ENCODE measurements at regions not wholly inside any gene's neighbourhood (a gene's known extent, or its start where the extent isn't known, plus 50 kb on each side); places are given as distances from the start of the nearest gene placed in this dataset.
"Not testable (repeated sequence)": the region's sequence is repeated elsewhere in the genome, so short reads cannot be mapped to it uniquely, and the experiment has no call there.

DNA sequence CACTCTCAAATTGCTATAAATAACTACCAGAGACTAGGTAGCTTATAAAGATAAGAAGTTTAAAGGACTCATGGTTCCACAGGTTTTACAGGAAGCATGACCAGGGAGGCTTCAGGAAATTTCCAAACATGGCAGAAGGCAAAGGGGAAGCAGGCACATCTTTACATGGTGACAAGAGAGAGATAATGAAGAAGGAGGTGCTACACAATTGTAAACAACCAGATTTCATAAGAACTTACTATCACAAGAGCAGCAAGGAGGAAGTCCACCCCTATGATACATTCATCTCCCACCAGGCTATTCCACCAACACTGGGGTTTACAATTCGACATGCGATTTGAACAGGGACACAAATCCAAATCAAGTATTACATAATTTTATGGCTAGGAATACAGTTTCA, 257.7 kb downstream of the BTG1 start:
- no peak overlapping the region for H3K9ac ChIP-seq (ENCODE audit: low read length)
- no peaks in the 10 kb centered on the region for H3K4me1 ChIP-seq (ENCODE audit: control insufficient read depth, insufficient read depth, low read length)

DNA sequence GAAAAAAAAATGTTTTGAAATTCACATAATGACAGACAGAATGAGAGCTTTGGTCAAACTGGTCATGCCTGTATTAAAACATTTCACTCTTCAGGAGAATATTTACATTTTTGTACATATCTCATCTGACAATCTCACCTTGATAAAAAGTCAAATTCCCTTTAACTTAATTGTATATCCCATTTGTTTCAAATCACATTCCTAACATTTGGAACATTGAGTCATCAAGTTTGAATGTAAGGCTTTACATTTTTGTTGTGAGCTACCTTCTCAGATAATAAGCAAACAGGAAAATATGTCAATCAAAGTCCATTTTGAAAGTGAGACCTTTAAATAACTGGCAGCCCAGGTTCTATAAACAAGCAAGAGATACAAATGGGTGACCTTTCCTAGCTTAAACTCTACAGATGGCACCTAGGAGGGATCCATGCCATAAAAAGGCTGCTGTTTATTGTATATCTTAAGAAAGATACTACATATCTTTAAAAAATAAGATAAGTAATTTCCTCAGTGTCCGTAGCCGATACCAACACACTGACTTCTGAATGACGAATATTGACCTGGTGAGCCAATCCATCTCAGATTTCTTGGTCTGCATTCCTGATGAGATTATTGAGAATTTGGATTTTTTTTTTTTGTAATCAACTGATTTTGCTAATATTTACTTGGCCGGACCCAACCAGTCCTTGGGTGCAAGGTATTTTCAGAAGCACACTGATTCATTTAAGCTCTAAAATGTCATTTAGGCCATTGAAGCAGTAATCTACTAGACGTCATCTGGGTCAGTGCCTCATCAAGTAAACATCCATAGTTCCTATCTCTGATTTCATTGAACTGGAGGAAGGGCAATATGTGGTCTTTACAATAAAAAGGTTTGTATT, 259.6 kb downstream of the BTG1 start:
- Histone ChIP-seq H3K4me3 (ENCODE audit: low read depth, low read length) (no peak overlapping the region), H3K27ac (ENCODE audit: low read depth, low read length) (no peak overlapping the region), H3K4me1 (ENCODE audit: control insufficient read depth, insufficient read depth, low read length) (no peaks in the 10 kb centered on the region), H3K9me3 (ENCODE audit: control insufficient read depth, insufficient read depth, low read depth, low read length) (no peaks in the 10 kb centered on the region), H3K9ac (ENCODE audit: low read length) (no peak overlapping the region), H3K36me3 (ENCODE audit: control insufficient read depth, insufficient read depth, low read length) (no peaks in the 10 kb centered on the region), H3K27me3 (ENCODE audit: control insufficient read depth, insufficient read depth, low read length) (no peaks in the 10 kb centered on the region)

More for the DNA sequence above, 257.7 kb downstream of the BTG1 start:
- Histone ChIP-seq H3K4me3 (ENCODE audit: low read depth, low read length) (no peak overlapping the region), H3K9me3 (ENCODE audit: control insufficient read depth, insufficient read depth, low read depth, low read length) (no peaks in the 10 kb centered on the region), H3K36me3 (ENCODE audit: control insufficient read depth, insufficient read depth, low read length) (no peaks in the 10 kb centered on the region), H3K27ac (ENCODE audit: low read depth, low read length) (no peak overlapping the region), H3K27me3 (ENCODE audit: control insufficient read depth, insufficient read depth, low read length) (no peaks in the 10 kb centered on the region)

DNA sequence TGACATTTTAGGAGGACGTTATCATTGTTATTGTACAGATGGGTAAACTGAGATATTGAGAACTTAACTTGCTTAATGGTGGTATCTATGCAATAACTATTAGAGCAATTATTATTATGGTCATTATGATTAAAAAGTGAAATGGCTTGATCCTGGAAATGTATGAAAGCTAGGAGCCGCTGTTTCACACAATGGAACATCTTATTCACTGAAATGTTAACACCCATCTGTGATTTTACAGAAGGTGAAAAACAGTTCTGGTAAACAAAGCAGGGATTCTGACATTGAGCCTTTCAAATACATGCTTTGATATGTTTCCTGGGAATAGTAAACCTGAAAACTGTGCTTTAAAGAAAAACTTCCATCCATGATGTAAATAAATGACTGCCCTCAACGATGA, 261.4 kb downstream of the BTG1 start:
- Histone ChIP-seq H3K9ac (ENCODE audit: low read length) (no peak overlapping the region), H3K27me3 (ENCODE audit: control insufficient read depth, insufficient read depth, low read length) (no peaks in the 10 kb centered on the region), H3K27ac (ENCODE audit: low read depth, low read length) (no peak overlapping the region), H3K4me3 (ENCODE audit: low read depth, low read length) (no peak overlapping the region), H3K9me3 (ENCODE audit: control insufficient read depth, insufficient read depth, low read depth, low read length) (no peaks in the 10 kb centered on the region), H3K4me1 (ENCODE audit: control insufficient read depth, insufficient read depth, low read length) (no peaks in the 10 kb centered on the region), H3K36me3 (ENCODE audit: control insufficient read depth, insufficient read depth, low read length) (no peaks in the 10 kb centered on the region)

DNA sequence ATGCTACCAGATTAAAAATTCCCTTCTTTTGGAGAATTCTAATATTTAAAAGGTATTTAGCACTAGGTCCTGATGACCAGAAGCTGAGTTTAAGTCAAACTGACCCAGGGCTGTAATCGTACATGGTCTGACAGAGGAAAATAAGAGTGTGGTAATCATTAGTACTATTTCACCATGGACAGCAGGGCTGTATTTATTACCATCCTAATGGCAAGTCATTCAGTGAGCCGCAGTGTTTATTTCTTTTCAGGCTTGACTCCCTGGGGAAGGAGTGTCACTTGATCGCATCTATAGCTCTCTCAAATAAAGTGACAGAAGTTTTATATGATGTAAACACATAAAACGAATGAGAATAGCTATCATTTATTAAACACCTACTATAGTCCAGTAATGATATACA, 261.8 kb downstream of the BTG1 start:
- Histone ChIP-seq H3K27me3 (ENCODE audit: control insufficient read depth, insufficient read depth, low read length) (no peaks in the 10 kb centered on the region), H3K9me3 (ENCODE audit: control insufficient read depth, insufficient read depth, low read depth, low read length) (no peaks in the 10 kb centered on the region), H3K4me1 (ENCODE audit: control insufficient read depth, insufficient read depth, low read length) (no peaks in the 10 kb centered on the region), H3K9ac (ENCODE audit: low read length) (no peak overlapping the region), H3K27ac (ENCODE audit: low read depth, low read length) (no peak overlapping the region), H3K36me3 (ENCODE audit: control insufficient read depth, insufficient read depth, low read length) (no peaks in the 10 kb centered on the region), H3K4me3 (ENCODE audit: low read depth, low read length) (no peak overlapping the region)

DNA sequence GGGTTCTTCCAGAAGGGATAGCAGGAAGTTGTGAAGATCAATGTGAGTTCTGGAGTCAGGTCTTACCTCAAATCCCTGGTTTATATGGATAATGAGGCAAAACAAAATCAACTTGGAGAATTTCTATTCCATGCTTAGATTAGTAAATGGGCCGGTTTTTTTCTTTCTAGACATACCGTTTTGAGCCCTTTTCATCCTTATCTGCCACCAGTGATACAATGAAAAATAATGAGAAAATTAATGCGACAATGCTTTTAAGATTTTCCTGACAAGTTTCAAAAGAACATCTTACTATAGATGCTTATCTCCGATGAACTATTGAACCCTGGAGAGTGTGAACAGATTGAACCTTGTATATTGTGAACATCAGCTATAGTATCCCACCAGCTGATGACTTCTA, 262.7 kb downstream of the BTG1 start:
- H3K9me3 ChIP-seq (ENCODE audit: control insufficient read depth, insufficient read depth, low read depth, low read length) = no peaks in the 10 kb centered on the region
- H3K4me1 ChIP-seq (ENCODE audit: control insufficient read depth, insufficient read depth, low read length) = no peaks in the 10 kb centered on the region
- H3K27me3 ChIP-seq (ENCODE audit: control insufficient read depth, insufficient read depth, low read length) = no peaks in the 10 kb centered on the region
- H3K36me3 ChIP-seq (ENCODE audit: control insufficient read depth, insufficient read depth, low read length) = no peaks in the 10 kb centered on the region
- no peak overlapping the region for H3K4me3 ChIP-seq (ENCODE audit: low read depth, low read length)
- H3K9ac ChIP-seq (ENCODE audit: low read length) = no peak overlapping the region
- H3K27ac ChIP-seq (ENCODE audit: low read depth, low read length) = no peak overlapping the region

DNA sequence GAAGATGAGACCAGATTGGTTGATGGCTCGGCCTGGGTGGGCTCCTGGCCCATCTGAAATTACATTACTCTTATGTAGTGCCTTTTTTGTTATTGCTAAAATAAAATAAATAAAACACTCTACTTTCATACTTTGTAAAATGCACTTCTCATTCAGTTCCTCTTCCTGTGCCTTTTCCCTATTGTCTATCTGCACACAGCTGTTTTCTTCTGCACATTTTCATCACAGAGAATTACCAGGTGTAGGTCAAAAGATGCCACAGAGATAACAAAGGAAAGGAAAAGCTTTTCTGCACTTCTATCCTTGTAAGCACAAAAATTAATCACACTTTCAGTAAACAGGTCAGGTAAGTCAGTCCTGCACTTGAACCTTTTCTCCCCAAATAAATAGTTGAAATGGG, 265.1 kb downstream of the BTG1 start:
- Histone ChIP-seq H3K4me1 (ENCODE audit: control insufficient read depth, insufficient read depth, low read length) (no peaks in the 10 kb centered on the region), H3K27me3 (ENCODE audit: control insufficient read depth, insufficient read depth, low read length) (no peaks in the 10 kb centered on the region), H3K4me3 (ENCODE audit: low read depth, low read length) (no peak overlapping the region), H3K9me3 (ENCODE audit: control insufficient read depth, insufficient read depth, low read depth, low read length) (no peaks in the 10 kb centered on the region), H3K9ac (ENCODE audit: low read length) (no peak overlapping the region), H3K27ac (ENCODE audit: low read depth, low read length) (no peak overlapping the region), H3K36me3 (ENCODE audit: control insufficient read depth, insufficient read depth, low read length) (no peaks in the 10 kb centered on the region)

DNA sequence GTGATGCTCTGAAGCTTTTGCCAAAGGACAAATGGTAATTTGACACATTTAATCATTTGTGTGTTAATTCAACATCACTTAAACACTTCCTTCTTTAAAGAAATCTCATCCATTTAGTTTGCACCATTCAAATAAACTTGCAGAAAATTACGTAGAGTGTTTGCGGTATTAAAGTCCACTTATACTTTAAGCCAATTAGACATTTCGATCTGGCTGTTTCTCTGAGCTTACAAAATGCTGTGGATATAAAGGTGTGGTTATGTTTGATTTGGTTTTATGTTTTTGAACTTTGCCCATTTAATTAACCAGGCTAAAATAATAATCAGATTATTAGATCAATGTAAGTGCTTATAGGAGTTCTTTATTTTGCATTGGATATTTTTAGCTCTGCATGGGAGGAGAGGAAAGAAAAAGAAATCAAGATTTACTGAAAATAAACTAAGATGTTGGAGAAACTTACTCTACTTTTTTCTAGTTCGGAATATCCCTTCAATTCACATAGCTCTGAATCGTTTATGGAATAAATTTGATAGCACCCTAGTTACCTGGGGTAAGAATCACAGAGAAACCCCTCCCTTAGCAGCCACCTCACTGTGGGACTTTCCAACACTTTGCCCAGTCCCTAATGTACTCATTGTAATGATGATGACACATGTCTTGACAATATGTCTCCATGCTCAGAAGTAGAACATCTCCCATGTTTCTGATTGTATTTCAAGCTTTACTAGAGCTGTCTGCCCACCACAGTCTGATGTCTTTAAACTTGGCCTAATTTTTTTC, 268.0 kb downstream of the BTG1 start:
- H3K27me3 ChIP-seq (ENCODE audit: control insufficient read depth, insufficient read depth, low read length) = no peaks in the 10 kb centered on the region
- no peak overlapping the region for H3K27ac ChIP-seq (ENCODE audit: low read depth, low read length)
- H3K9ac ChIP-seq (ENCODE audit: low read length) = no peak overlapping the region
- H3K4me3 ChIP-seq (ENCODE audit: low read depth, low read length) = no peak overlapping the region
- no peaks in the 10 kb centered on the region for H3K36me3 ChIP-seq (ENCODE audit: control insufficient read depth, insufficient read depth, low read length)
- peaks cover 2% of the 10 kb centered on the region; the same call in 1 of the 2 replicates for H3K9me3 ChIP-seq (ENCODE audit: control insufficient read depth, insufficient read depth, low read depth, low read length)
- no peaks in the 10 kb centered on the region for H3K4me1 ChIP-seq (ENCODE audit: control insufficient read depth, insufficient read depth, low read length)

DNA sequence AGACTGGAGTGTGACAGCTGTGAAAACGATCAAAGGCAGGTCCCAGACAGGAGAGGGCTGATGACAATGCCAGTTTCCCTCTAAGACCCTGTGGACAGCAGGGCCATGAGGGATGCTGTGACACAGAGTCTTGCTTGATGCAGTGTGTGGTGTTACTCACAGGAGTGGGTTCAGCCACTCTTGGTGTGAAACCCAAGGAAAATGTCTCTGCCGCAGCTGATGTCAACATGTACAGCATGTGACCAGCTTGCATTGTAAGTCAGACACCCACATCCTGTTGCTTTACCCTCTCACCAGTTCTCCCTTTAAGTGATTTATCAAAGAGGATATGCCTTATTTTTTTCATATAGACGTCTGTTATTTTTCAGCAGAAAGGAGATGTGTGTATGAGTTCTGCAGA, 268.6 kb downstream of the BTG1 start:
- H3K36me3 ChIP-seq (ENCODE audit: control insufficient read depth, insufficient read depth, low read length) = no peaks in the 10 kb centered on the region
- H3K27ac ChIP-seq (ENCODE audit: low read depth, low read length) = no peak overlapping the region
- no peaks in the 10 kb centered on the region for H3K4me1 ChIP-seq (ENCODE audit: control insufficient read depth, insufficient read depth, low read length)
- no peak overlapping the region for H3K4me3 ChIP-seq (ENCODE audit: low read depth, low read length)
- H3K27me3 ChIP-seq (ENCODE audit: control insufficient read depth, insufficient read depth, low read length) = no peaks in the 10 kb centered on the region
- peaks cover 3% of the 10 kb centered on the region; the same call in 1 of the 2 replicates for H3K9me3 ChIP-seq (ENCODE audit: control insufficient read depth, insufficient read depth, low read depth, low read length)
- no peak overlapping the region for H3K9ac ChIP-seq (ENCODE audit: low read length)

DNA sequence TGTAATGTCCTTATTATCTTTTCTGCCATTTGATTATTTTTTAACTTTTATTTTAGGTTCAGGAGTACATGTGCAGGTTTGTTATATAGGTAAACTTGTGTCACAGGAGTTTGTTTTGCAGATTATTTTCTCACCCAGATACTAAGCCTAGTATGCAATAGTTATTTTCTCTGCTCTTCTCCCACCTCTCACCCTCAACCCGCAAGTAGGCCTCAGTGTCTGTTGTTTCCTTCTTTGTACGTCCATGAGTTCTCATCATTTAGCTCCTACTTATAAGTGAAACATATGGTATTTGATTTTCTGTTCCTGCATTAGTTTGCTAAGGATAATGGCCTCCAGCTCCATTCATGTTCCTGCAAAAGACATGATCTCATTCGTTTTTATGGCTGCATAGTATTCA, 270.0 kb downstream of the BTG1 start:
- H3K4me1 ChIP-seq (ENCODE audit: control insufficient read depth, insufficient read depth, low read length); H3K36me3 ChIP-seq (ENCODE audit: control insufficient read depth, insufficient read depth, low read length); H3K4me3 ChIP-seq (ENCODE audit: low read depth, low read length); H3K9me3 ChIP-seq (ENCODE audit: control insufficient read depth, insufficient read depth, low read depth, low read length); H3K27me3 ChIP-seq (ENCODE audit: control insufficient read depth, insufficient read depth, low read length); H3K27ac ChIP-seq (ENCODE audit: low read depth, low read length); H3K9ac ChIP-seq (ENCODE audit: low read length): not testable (repeated sequence)

DNA sequence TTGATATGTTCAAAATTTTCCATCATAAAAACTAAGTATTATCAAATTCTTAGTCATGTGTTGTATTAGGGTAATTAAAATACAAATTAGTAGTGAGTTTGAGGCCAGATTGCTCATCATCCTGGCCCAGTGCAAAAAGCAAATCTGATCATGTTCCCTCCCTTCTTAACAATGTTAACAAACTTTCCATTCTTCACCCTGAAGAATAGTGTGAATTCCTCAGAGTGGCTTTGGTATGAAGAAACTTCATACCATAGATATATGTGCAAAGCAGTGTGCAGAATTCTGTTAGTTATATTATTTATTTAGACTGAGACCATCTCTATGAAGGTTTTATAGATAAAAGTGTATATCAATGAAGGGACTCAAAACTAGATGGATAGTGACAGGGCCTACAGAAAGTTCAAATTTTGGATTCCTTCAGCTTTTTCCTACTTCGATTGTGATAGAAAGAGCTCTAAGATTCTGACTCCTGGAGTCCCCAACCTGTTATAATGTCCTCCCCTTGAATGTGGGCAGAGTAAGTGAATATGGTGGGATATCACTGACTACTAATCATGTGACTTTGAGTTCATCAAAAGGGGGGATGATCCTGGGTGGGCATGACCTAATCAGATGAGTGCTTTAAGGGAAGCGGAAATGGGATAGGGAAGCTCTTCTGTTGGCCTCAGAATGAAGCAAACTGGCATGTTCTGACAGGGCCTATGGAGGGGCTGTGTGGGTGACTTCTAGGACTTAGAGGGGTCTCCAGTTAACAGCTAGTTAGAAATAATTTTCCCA, 271.4 kb downstream of the BTG1 start:
- Histone ChIP-seq H3K27me3 (ENCODE audit: control insufficient read depth, insufficient read depth, low read length) (no peaks in the 10 kb centered on the region), H3K9ac (ENCODE audit: low read length) (no peak overlapping the region), H3K36me3 (ENCODE audit: control insufficient read depth, insufficient read depth, low read length) (no peaks in the 10 kb centered on the region), H3K4me1 (ENCODE audit: control insufficient read depth, insufficient read depth, low read length) (no peaks in the 10 kb centered on the region), H3K27ac (ENCODE audit: low read depth, low read length) (no peak overlapping the region), H3K4me3 (ENCODE audit: low read depth, low read length) (no peak overlapping the region), H3K9me3 (ENCODE audit: control insufficient read depth, insufficient read depth, low read depth, low read length) (peaks cover 3% of the 10 kb centered on the region; the same call in 1 of the 2 replicates)

All from HUES6 (cell line).